HG03558 (cell line): ENCODE measurements at regions not wholly inside any gene's neighbourhood (a gene's known extent, or its start where the extent isn't known, plus 50 kb on each side); places are given as distances from the start of the nearest gene placed in this dataset.
"Not testable (repeated sequence)": the region's sequence is repeated elsewhere in the genome, so short reads cannot be mapped to it uniquely, and the experiment has no call there.

ENCODE experiments used
- ATAC-seq: cut with Tn5 transposase; IDR thresholded peaks from one replicate; pipeline ENCODE4 v1.9.1; 2021; ENCODE audit warnings: moderate number of reproducible peaks; ENCODE audit not compliant: unreplicated experiment; ENCODE audit errors: extremely low read depth

DNA sequence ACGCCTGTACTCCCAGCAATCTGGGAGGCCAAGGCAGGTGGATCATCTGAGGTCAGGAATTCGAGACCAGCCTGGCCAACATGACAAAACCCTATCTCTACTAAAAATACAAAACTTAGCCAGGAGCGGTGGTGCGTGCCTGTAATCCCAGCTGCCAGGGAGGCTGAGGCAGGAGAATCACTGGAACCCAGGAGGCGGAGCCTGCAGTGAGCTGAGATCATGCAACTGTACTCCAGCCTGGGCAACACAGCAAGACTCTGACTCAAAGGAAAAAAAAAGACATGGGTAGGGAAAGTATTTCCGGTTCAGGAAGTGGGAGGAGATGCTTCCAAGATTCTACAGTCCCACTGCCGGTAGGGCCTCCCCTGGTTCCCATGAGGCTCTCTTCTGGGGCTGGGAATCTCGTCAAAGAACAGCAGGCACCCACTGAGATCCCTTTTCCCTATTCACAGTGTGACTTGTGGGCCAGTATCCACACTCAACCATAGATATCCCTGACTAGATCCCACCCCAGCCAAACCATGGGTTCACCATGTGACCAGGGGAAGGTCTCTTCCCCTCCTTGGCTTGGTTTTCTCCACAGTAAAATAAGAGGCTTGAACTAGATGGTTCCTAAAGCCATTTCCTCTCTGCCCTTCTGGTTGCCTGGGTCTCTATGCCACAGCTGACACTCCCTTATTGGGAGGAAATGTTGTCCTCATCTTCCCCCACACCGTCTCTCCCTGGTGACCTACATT lies 443.3 kb downstream of the BUD13 start:
- no peak for ATAC-seq

DNA sequence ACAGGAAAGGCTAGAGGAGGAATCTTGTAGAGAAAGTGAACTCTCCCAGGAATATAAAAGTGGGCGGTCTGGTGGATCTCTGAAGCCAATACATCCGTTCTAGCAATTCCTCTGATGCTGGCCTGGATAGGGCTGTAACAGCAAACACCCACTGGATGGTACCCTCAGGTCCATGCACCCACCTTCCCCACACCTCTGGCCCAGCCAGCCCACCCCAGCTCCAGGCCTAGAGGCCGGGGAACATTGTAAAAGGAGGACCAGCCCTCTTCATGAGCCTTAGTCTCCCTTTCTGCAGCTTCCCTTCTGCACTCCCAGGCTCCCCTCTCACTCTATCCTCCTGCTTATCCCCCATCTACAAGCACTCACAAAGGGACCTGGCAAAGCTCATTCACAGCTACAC lies 443.9 kb downstream of the BUD13 start:
- no peak for ATAC-seq

DNA sequence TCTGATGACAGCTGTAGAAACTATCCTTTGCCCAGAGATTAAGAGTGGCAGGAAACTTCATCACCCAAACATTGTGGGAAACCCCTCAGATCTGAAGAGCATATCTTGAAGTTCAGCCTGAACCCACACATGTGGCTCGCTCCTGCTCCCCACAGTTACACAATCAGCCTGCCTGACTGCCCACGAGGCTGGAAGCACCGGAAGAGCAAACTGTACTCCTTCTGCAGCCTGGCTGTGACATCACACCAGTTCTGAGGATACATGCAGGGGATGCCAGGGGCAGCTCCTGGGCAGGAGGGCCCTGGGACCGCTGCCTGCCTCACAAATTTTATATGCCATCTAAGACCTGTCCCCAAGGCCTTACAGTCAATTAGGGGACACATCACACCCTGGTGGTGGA lies 444.4 kb downstream of the BUD13 start:
- no peak for ATAC-seq

DNA sequence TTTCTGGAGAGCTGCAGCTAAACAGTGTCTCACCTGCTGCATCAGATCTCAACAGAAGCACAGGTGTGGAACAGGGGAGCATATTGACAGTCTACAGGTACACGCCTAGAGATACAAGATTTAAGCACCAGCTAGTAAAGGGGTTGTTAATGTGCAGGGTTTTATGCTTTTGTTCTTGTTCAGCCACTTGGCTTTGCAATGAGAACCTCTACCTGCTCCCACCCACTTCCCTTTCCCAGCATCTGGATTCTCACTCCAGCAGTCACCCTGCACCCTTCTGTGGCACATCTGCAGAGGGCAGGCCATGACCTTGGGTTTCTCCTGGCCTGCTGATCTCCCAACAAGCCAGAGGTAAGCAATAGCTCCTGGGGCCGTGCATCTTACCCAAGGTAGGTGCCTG lies 446.6 kb downstream of the BUD13 start:
- ATAC-seq, result no peak

DNA sequence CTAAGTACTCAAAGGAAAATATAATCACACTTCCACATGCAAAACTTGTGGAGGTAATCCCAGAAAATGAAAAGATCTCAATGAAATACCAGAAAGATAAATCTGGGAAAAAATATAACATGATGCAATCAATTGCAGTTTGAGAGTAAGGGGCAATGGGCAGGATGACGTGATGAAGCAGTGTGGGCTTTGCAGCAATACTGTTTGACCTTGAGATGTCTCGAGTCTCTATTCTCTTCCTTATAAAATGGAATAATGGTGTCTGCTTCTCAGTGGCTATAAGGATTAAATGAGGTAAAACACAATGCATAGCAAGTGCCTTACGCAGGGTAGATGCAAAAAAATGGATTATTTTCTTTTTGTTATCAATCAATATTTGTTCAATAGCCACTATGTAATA lies 447.5 kb downstream of the BUD13 start:
- no peak for ATAC-seq

DNA sequence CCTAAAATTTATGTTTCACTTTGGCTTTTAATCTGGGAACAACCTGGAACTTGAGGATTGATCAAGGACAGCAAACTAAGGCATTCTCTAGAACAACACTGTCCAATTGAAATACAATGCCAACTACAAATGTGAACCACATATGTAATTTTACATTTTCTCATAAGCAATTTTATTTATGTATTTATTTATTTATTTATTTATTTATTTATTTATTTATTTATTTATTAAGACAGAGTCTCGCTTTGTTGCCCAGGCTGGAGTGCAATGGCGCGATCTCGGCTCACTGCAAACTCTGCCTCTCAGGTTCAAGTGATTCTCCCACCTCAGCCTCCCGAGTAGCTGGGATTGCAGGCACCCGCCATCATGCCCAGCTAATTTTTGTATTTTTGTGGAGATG lies 448.7 kb downstream of the BUD13 start:
- ATAC-seq, result not testable (repeated sequence)

DNA sequence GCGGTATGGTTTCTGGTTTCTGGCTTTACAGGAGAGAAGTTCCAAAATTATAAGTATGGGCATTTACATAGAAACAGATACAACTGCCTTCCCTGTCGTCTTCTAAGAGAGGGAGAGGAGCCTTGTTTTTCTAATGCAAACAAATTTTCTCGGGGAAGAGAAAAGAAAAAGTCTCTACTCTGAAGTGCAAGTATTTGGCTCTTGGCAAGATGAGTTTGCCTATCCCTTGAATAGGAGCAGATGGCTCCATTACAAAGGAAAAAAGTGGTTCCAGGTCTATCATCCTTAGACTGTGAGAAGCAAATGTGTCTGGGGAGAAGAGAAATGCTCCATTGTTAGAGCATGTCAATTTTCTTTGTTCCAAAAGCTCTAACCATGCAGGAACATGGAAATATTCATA lies 455.6 kb downstream of the BUD13 start:
- ATAC-seq, result no peak

DNA sequence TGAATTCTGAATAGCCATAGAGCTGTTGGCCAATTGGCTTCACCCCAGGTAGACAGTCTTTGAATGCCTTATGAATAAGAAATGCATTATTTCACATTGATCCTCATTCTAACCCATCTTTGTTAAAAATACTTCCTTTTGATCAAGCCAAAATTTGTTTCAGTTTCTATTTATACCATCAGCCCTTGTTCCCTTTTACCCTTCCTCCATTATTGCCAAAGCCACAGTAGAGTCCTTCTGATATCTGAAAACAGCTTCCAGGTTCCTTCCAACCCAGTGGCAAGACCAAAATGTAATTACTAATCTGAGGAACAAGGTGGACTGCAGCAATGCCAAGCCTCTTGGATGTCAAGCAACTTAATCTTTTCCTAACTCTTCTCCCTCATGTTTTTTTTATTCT lies 458.8 kb downstream of the BUD13 start:
- ATAC-seq, result no peak

DNA sequence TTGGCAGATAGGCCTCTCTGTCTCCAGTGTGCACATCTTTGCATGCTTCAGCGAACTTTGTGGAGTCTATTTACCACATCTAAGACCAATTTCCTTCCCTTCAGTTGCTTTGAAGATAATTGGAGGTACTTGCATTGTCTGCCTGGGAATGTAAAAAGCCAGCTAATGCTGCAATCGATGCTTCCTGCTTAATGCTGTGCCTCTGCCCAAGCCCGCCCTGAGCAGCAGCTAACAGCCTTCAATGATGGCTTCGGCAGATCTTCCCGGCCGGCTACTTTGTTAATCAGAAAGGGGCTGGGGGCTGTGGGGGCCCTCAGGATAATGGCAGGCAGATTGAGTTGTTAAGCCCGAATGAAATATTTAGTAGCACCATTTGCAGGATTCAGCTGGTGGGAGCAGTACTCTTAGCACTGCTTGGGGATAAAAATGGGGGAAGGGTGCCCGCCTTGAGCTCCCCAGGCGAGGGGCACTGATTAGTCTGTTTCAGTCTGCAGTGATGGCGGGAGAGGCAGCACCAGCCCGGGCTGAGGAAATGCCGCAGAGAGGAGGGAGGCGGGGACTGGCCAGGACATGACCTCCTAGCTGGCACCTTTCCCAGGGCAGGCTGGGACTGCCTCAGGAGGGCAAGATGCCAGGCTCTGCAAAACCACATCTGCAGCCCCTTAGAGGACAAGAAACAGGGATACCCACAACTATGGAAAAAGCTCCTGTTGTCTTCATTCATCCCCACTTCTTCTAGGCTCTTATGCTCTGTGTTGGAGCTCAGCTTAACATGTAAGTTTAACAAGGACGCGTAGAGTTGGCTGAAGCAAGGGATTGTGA lies 460.0 kb downstream of the BUD13 start:
- no peak for ATAC-seq

DNA sequence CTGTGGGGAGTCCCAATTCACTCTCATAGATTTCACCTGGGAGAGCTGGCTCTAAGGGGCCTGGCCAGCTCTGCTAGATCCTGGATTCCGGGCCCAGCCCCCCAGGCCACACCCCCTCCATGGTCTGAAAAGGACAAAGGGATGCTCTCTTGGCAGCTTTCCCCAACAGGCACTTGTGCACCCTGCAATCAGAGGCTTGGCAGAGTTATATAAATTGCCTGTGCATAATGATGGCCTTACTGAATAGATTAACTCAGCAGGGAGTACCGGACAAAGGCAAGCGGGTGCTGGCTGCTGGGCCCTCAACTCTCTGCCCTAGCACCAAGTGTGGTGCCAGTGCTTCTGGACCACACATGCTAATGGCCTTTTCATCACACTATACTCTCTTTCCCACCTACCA lies 461.6 kb downstream of the BUD13 start:
- no peak for ATAC-seq

DNA sequence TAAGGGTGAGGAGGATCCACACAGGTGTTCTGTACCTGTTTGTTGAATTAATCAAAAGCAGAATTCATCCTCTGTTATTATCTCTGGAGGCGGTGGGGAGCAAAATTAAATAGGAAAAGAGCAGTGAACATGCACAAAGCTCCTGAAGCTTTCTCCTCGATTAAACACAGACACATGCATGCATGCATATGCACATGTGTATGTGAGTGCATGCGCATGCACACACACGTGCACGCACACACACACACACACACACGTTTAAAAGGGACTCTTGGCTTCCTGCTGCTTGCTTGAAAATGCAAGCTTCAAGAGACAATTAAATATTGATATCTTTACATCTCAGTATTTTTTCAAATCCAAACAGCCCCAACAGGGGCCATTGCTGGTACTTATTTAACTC lies 462.1 kb downstream of the BUD13 start:
- no peak for ATAC-seq

DNA sequence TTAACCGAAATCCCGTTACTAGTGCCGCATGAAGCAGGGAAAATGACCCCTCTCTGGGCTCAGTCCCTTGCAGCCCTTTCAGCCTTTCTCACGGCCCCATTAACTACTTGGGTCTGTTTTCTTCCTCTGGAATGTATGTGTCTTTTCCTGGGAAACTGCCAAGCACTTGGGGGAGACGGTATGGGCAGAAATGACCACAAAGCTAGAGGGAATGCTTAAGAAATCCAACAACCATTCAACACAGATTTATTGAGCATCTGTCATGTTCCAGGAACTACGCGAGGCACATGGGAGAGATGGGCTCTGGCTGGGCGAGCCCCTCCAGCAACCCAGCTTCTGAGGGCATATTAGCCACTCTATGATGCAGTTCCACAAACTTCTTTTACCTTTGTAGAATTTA lies 462.6 kb downstream of the BUD13 start:
- ATAC-seq, result no peak

DNA sequence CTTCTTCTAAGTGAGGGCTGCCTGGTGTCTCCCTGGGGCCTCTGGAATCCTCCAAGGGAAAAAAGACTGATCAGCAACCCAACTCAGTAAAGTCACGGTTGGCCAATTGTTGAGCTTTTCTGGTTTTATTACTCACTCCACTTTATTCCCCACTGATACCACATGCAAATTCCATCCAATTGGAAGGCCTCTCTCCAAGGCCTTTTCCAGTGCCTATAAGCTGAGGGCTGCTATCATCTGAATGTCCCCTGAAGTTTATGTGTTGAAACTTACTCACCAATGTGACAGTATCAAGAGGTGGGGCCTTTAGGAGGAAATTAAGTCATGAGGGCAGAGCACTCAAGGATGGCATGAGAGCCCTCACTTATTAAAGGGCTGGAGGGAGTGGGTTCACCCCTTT lies 463.3 kb downstream of the BUD13 start:
- no peak for ATAC-seq

DNA sequence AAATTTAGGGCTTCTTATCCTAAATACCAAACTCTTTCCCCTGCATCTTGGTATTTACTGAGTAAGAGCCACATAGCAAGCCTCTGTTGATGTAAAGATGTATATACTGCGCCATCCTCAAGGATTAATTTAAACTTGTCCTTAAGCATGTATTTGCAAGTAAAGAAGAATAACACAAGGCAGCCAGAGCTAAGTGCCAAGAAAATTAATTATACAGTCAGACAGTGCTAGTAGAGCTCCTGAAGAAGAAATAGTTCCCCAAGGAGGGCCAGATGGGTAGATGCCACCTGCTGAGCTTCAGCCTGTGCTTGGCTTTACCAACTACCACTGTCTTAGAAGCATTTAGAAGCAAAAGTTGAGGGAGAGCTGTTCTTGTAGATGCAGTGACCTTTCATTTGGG lies 470.0 kb downstream of the BUD13 start:
- no peak for ATAC-seq

DNA sequence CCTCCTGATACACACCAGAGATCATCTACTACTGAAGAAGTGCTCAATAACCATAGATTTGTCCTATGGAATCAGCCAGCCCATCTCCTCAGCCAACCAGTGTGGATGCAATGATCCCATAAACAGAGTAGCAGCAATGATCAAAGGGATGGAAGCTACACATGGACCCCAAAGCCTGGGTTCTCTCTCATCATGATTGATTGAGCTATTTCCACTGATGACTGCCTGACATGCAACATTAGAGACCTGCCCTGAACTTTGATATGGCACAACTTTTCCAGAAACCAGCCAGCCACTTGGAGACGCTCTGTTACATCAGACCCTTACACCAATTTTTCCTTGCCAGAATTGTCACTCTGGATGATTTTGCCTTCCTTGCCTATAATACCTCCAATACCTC lies 471.6 kb downstream of the BUD13 start:
- ATAC-seq, result no peak

DNA sequence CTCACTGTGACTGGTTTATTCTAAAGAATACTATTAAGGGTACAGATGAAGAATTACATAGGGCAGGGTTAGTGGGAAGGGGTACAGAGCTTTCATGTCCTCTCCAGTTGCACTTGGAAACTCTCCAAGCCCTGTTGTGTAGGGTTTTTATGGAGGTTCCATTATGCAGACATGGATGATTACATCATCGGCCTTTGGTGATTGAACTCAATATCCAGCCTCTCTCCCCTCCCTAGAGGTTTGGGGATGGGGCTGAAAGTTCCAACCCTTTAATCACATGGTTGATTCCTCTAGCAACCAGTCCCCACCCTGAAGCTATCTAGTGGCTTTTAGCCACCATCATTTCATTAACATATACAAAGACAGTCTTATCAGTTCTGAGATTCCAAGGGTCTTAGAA lies 472.6 kb downstream of the BUD13 start:
- no peak for ATAC-seq

DNA sequence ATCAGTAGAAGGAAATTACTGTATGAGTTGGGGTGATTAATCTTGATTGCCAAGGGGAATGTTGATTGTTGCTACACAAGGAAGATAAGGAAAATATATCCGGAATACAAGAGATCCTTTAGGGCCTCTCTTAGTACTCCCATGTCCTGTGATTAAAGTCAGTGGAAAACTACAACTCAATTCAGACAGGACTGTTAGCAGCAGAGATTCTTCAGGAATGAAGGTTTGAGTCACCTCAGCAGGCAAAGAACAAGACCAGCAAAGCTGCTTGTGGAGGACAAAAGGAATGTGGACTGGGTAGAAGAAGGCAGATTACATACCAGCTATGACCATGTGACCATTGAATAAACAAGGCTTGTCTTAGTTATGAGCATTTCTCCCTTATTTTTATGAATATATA lies 478.2 kb downstream of the BUD13 start:
- ATAC-seq, result no peak

DNA sequence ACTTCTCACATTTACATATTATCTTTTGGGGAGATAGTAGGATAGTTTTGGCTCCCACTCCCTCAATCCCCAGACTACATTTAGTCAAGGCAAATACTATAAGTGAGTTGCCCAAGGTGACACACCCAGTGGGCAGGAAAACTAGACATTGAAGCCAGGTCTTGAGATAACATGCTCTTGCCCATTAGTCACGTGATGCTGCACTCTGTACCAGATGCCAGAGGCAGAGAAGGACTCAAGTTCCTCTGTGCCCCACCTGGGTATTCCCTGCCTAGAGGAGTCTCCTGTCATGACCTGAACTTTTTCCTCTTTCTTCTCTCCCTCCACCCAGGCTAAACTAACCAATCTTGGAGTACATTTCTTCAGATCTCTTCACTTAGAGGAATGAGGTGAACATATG lies 484.9 kb downstream of the BUD13 start:
- ATAC-seq, result no peak

DNA sequence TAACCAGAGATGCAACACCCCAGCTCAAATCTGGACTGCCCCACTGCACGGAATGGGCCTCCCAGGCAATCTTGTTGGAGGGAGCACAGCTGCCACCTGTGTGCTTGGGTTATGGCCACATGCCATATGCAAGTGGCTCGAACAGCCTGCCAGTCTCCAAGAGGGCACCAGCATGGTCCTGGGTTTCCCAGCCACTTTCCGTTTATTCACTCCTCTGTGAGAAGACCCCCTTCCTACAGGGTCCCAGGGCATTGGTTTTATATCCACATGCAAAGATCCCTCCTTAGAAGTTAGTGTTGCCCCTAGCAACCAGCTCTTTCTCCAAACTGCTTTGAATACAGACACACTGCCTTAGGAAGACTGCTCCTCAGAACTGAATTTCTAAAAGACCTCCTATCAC lies 487.8 kb downstream of the BUD13 start:
- no peak for ATAC-seq

DNA sequence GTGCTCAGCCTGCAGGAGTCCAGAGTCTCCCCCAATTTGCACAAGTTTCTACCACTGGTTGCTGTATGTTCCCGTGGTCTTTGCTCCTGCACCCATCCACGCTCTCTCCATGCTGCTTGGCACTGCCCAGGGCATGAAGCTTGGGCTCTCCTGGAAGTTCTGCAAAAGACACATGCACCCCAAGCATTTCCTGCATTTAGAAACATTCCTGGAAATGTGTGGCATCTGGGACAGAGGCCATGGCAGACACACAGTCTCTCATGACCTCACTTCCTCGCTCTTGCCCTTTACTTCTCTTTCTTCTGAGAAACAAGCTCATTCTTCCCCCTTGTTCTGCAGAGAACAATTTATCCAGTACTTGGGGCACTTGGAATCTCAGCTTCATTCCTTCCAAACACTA lies 489.5 kb downstream of the BUD13 start:
- ATAC-seq, result no peak

DNA sequence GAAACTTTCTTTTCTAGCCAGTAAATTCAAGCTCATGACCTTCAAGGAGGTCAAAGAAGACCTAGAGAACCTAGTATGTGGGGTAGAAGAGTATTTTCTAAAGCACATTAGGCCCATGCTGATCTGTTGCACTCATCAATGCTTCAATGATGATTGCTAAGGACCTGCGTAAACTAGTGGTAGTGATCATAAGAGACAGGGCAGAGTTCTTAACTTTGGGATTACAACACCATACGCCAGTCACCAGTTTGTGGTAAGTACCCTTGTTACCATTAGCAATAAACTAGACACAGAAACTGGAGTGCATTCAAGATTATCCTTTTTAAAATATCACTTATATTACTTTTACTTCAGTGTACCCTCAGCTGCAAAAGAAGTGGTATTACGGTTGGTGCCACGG lies 490.3 kb downstream of the BUD13 start:
- ATAC-seq, result no peak
